Esophagus squamous epithelium (tissue), 5 donors: ENCODE measurements at regions not wholly inside any gene's neighbourhood (a gene's known extent, or its start where the extent isn't known, plus 50 kb on each side); places are given as distances from the start of the nearest gene placed in this dataset.
A peak's percentile ranks its signal among the peaks of the same experiment; 100 is the strongest.

ENCODE experiments used
- DNase-seq: peaks from one replicate; lab custom pipeline; 2025; lab: John Stamatoyannopoulos, UW
- H3K27ac ChIP-seq, 4 donors: fragments of 200-600 bp; sonication (generic); one replicate each; pipeline ENCODE4 v1.5.1; 2016 to 2019; ENCODE audit warnings: mild to moderate bottlenecking in 1 of 4
- H3K27me3 ChIP-seq, 4 donors: fragments of 200-600 bp; sonication (generic); 1 replicate in 3 of 4; 2 replicates in 1 of 4; pipeline versions ENCODE4 v1.5.1 to v1.6.0; 2017 to 2021; ENCODE audit warnings: antibody characterized with exemption in 1 of 4
- H3K36me3 ChIP-seq, 3 donors: fragments of 200-600 bp; sonication (generic); one replicate each; pipeline ENCODE4 v1.5.1; 2016 to 2019
- H3K4me1 ChIP-seq, 3 donors: fragments of 200-600 bp; sonication (generic); one replicate each; pipeline ENCODE4 v1.5.1; 2017 to 2019
- H3K4me3 ChIP-seq, 4 donors: fragments of 200-600 bp; sonication (generic); 1 replicate in 3 of 4; 2 replicates in 1 of 4; pipeline ENCODE4 v1.5.1; 2016 to 2019; ENCODE audit warnings: mild to moderate bottlenecking in 2 of 4, moderate library complexity in 1 of 4
- H3K9me3 ChIP-seq, 3 donors: fragments of 200-600 bp; sonication (generic); one replicate each; pipeline ENCODE4 v1.5.1; 2016 to 2019
- CTCF ChIP-seq, 6 experiments: fragments of 450-650 bp in 4 of 6; fragments of 200-600 bp in 2 of 6; sonication (generic) in 2 of 6; IDR thresholded peaks; one replicate each; pipeline ENCODE4 v1.5.1; 2016 to 2019; ENCODE audit warnings: antibody characterized with exemption in 6 of 6, mild to moderate bottlenecking in 4 of 6, moderate library complexity in 4 of 6
- POLR2A ChIP-seq, 4 donors: fragments of 450-650 bp; IDR thresholded peaks; one replicate each; pipeline ENCODE4 v1.6.1; 2017; ENCODE audit warnings: antibody characterized with exemption in 4 of 4, mild to moderate bottlenecking in 4 of 4, moderate library complexity in 3 of 4
- WGBS, 2 donors: methylation state at CpG; one replicate each; pipeline ENCODE4 v1.1.5; 2018; 5-methylcytosine and 5-hydroxymethylcytosine counted together
- intact Hi-C: fragments of 100-400 bp; cut with DNase I; formaldehyde crosslinking; loops from one replicate; pipeline ENCODE4 v1.15.0; 2022
- donor health status: DM: yes; HTN: yes; CAD: no.

GRCh38 chr2:172230332-172230888 is 127.7 kb upstream of the DLX2 start:
- Histone ChIP-seq H3K9me3 (no peaks in the 10 kb centered on the region), H3K27ac (peak overlapping the region; percentile 71 to 92 (median 88)), H3K4me1 (peaks cover 33 to 89% (median 39%) of the 10 kb centered on the region in 3 donors), H3K4me3 (no peak overlapping the region), H3K27me3 (peaks cover 0 to 29% (median 0%) of the 10 kb centered on the region in 4 donors), H3K36me3 (no peaks in the 10 kb centered on the region)
- 23 to 49% methylated on average over 5 of the region's 5 CpGs for WGBS, 2 donors
- no peak for DNase-seq
- TF ChIP-seq POLR2A (IDR thresholded peaks at IDR 0.05): no peak
- no peak for TF ChIP-seq CTCF (IDR thresholded peaks at IDR 0.05)
- intact Hi-C loops: no loop called here

- intact Hi-C loops: no loop called here
- WGBS, 2 donors: 45 to 72% methylated on average over 4 to 6 of the region's 6 CpGs
- Histone ChIP-seq H3K4me1 (peaks cover 38 to 90% (median 43%) of the 10 kb centered on the region in 3 donors), H3K9me3 (no peaks in the 10 kb centered on the region), H3K27ac (peak overlapping the region; percentile 71 to 92 (median 88)), H3K27me3 (peaks cover 0 to 34% (median 0%) of the 10 kb centered on the region in 4 donors), H3K4me3 (no peak overlapping the region), H3K36me3 (no peaks in the 10 kb centered on the region)
- no peak for DNase-seq
- TF ChIP-seq CTCF (IDR thresholded peaks at IDR 0.05): no peak
- peak in 1 of 4 donors; percentile 13 for TF ChIP-seq POLR2A (IDR thresholded peaks at IDR 0.05)
Measured at GRCh38 chr2:172230889-172231401, 128.2 kb upstream of the DLX2 start.

DNA sequence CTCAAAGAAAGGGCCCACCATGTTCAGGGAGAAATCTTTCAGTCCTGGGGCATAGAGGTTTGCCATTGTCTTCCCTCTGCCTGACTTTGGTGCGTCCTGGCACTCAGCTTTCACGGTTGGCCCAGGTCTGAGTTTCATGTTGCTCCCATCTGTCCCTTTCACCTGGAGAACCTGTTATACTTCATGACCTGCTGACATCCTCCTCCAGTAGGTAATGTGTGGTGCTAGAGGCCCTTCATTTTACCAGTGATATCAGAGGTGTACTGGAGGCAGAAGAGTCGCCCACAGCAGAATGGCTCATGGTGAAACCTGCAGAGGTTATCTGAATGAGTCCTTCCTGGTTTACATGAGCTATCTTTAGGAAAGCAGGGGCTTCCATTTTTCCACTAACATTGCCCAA is 128.8 kb upstream of the DLX2 start:
- no peaks in the 10 kb centered on the region for H3K9me3 ChIP-seq
- no peak for DNase-seq
- WGBS, 2 donors: 41 to 72% methylated on average over 3 of the region's 3 CpGs
- H3K4me3 ChIP-seq: no peak overlapping the region
- H3K4me1 ChIP-seq: peaks cover 38 to 86% (median 43%) of the 10 kb centered on the region in 3 donors
- H3K36me3 ChIP-seq: no peaks in the 10 kb centered on the region
- peaks cover 0 to 40% (median 0%) of the 10 kb centered on the region in 4 donors for H3K27me3 ChIP-seq
- intact Hi-C loops: no loop called here
- peak overlapping the region; percentile 71 to 92 (median 88) for H3K27ac ChIP-seq
- TF ChIP-seq POLR2A (IDR thresholded peaks at IDR 0.05) (no peak), CTCF (IDR thresholded peaks at IDR 0.05) (no peak)

- H3K9me3 ChIP-seq: no peaks in the 10 kb centered on the region
- peak overlapping the region; percentile 71 to 92 (median 88) for H3K27ac ChIP-seq
- no peak for DNase-seq
- H3K36me3 ChIP-seq: no peaks in the 10 kb centered on the region
- H3K27me3 ChIP-seq: peaks cover 0 to 52% (median 0%) of the 10 kb centered on the region in 4 donors
- TF ChIP-seq POLR2A (IDR thresholded peaks at IDR 0.05): no peak
- H3K4me3 ChIP-seq: no peak overlapping the region
- peaks cover 37 to 72% (median 40%) of the 10 kb centered on the region in 3 donors for H3K4me1 ChIP-seq
- WGBS, 2 donors: 72 to 79% methylated on average over 7 to 9 of the region's 9 CpGs
- intact Hi-C loops: no loop called here
Measured at GRCh38 chr2:172232708-172233396, 130.2 kb upstream of the DLX2 start.

DNA sequence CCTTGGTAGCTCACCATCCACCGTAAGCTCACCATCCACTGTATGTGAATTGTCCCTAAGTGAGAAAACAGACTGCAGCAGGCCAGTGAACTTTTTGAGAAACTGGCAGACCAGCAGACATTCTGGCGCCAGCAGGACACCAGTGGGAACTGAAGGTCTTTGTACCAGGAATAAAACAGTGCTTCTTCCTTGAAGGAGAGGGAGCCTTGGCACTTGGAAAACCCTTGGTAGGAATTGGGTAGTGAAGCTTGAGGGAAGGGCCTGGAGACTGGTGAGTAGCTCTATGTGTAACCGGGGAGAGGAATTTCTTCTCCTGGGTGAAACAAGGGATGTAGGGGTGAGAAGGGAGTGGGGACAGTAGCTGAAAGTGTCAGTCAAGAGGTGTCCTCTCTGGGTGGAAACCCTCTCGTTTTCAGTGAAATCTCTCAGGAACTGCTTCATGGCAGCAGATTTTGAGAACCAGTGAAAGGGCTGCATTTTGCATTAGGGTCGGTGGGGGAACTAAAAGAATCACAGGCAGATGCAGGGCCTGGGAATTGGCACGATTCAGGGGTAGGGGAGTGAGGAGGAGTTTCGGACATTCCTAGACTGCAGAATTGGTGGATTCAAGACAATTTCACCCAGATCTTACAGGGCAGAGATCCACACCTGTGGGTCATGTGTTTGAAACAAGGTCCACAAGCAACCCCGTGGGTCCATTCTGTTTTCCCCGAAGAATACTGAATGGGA is 131.5 kb upstream of the DLX2 start:
- H3K9me3 ChIP-seq: no peaks in the 10 kb centered on the region
- WGBS, 2 donors: 70 to 82% methylated on average over 8 to 9 of the region's 9 CpGs
- peaks cover 0 to 61% (median 0%) of the 10 kb centered on the region in 4 donors for H3K27me3 ChIP-seq
- peaks cover 26 to 59% (median 30%) of the 10 kb centered on the region in 3 donors for H3K4me1 ChIP-seq
- peak overlapping the region in 3 of 4 donors; percentile 2 to 23 (median 14) for H3K27ac ChIP-seq
- DNase-seq: no peak
- peak overlapping the region in 3 of 4 donors; percentile 33 to 60 (median 38) for H3K4me3 ChIP-seq
- no peaks in the 10 kb centered on the region for H3K36me3 ChIP-seq
- TF ChIP-seq CTCF (IDR thresholded peaks at IDR 0.05) (no peak), POLR2A (IDR thresholded peaks at IDR 0.05) (no peak)
- intact Hi-C loops: no loop called here
